Upper lobe of right lung (tissue), 1 donor: ENCODE measurements at regions not wholly inside any gene's neighbourhood (a gene's known extent, or its start where the extent isn't known, plus 50 kb on each side); places are given as distances from the start of the nearest gene placed in this dataset.

ENCODE experiments used
- ATAC-seq: fragments of 200-7000 bp; cut with Tn5 transposase; one replicate; pipeline ENCODE4 v1.9.1; 2020; ENCODE audit warnings: mild to moderate bottlenecking, moderate library complexity
- DNase-seq: peaks from one replicate; pipeline ENCODE4 v3.0.0-alpha.2; 2020
- H3K27ac ChIP-seq: fragments of 200-600 bp; one replicate; pipeline ENCODE4 v1.8.0; 2022
- H3K27me3 ChIP-seq: fragments of 200-600 bp; one replicate; pipeline ENCODE4 v1.8.0; 2022; ENCODE audit warnings: mild to moderate bottlenecking
- H3K36me3 ChIP-seq: fragments of 200-600 bp; one replicate; pipeline ENCODE4 v1.8.0; 2022
- H3K4me1 ChIP-seq: fragments of 200-600 bp; one replicate; pipeline ENCODE4 v1.8.0; 2022
- H3K4me3 ChIP-seq: fragments of 200-600 bp; one replicate; pipeline ENCODE4 v1.8.0; 2022; ENCODE audit warnings: mild to moderate bottlenecking
- H3K9me3 ChIP-seq: fragments of 200-600 bp; one replicate; pipeline ENCODE4 v1.8.0; 2022
- CTCF ChIP-seq: fragments of 200-600 bp; IDR thresholded peaks from one replicate; pipeline ENCODE4 v1.8.0; 2022; ENCODE audit warnings: antibody characterized with exemption
- intact Hi-C: fragments of 100-400 bp; cut with DNase I; formaldehyde crosslinking; loops from one replicate; pipeline ENCODE4 v1.11.0; 2022
- donor health status: DM: no; HTN: yes; CAD: no; lungs with severe emphysema.

- Histone ChIP-seq H3K9me3 (no peaks in the 10 kb centered on the region), H3K4me3 (no peak overlapping the region), H3K27ac (no peak overlapping the region), H3K4me1 (no peaks in the 10 kb centered on the region), H3K36me3 (no peaks in the 10 kb centered on the region), H3K27me3 (no peaks in the 10 kb centered on the region)
- intact Hi-C loops: no loop called here
- DNase-seq (no peak), ATAC-seq (no peak)
- TF ChIP-seq CTCF: no peak
These were observed 279.9 kb downstream of the FOXO1 start for GRCh38 chr13:40386586-40386985.

- Histone ChIP-seq H3K27me3 (no peaks in the 10 kb centered on the region), H3K36me3 (no peaks in the 10 kb centered on the region), H3K9me3 (no peaks in the 10 kb centered on the region), H3K4me3 (no peak overlapping the region), H3K4me1 (no peaks in the 10 kb centered on the region), H3K27ac (no peak overlapping the region)
- no peak for ATAC-seq
- intact Hi-C loops: no loop called here
- TF ChIP-seq CTCF: no peak
- DNase-seq: no peak
These were observed 278.7 kb downstream of the FOXO1 start for GRCh38 chr13:40387775-40388174.

- peak; percentile 90 for ATAC-seq
- no peak for DNase-seq
- H3K27ac ChIP-seq: peak overlapping the region; percentile 27
These were observed 277.8 kb downstream of the FOXO1 start for GRCh38 chr13:40388617-40389016.

GRCh38 chr13:40389081-40389641 lies 277.3 kb downstream of the FOXO1 start:
- H3K27ac ChIP-seq: peak overlapping the region; percentile 63
- peak overlapping the region; percentile 4 for H3K4me3 ChIP-seq
- ATAC-seq: peak; percentile 19

More at GRCh38 chr13:40388617-40389016, 277.8 kb downstream of the FOXO1 start:
- no peaks in the 10 kb centered on the region for H3K27me3 ChIP-seq
- H3K4me1 ChIP-seq: no peaks in the 10 kb centered on the region
- H3K9me3 ChIP-seq: no peaks in the 10 kb centered on the region
- no peak for TF ChIP-seq CTCF
- intact Hi-C loops: no loop called here
- H3K36me3 ChIP-seq: no peaks in the 10 kb centered on the region
- H3K4me3 ChIP-seq: no peak overlapping the region

GRCh38 chr13:40390401-40390916 lies 276.0 kb downstream of the FOXO1 start:
- H3K4me1 ChIP-seq: no peaks in the 10 kb centered on the region
- no peak for TF ChIP-seq CTCF

More at GRCh38 chr13:40389081-40389641, 277.3 kb downstream of the FOXO1 start:
- TF ChIP-seq CTCF: no peak
- intact Hi-C loops: no loop called here
- DNase-seq: no peak
- Histone ChIP-seq H3K27me3 (no peaks in the 10 kb centered on the region), H3K4me1 (no peaks in the 10 kb centered on the region), H3K9me3 (no peaks in the 10 kb centered on the region), H3K36me3 (no peaks in the 10 kb centered on the region)

More at GRCh38 chr13:40390401-40390916, 276.0 kb downstream of the FOXO1 start:
- no peaks in the 10 kb centered on the region for H3K9me3 ChIP-seq
- no peaks in the 10 kb centered on the region for H3K36me3 ChIP-seq
- ATAC-seq (no peak), DNase-seq (no peak)
- intact Hi-C loops: no loop called here
- no peaks in the 10 kb centered on the region for H3K27me3 ChIP-seq
- no peak overlapping the region for H3K4me3 ChIP-seq
- no peak overlapping the region for H3K27ac ChIP-seq
